Kidney epithelial cell (primary cell): ENCODE measurements at regions not wholly inside any gene's neighbourhood (a gene's known extent, or its start where the extent isn't known, plus 50 kb on each side); places are given as distances from the start of the nearest gene placed in this dataset.

Experiments
- DNase-seq: peaks from one replicate; pipeline ENCODE4 v3.0.0-alpha.2; 2010; ENCODE audit warnings: low read depth
- H3K27me3 ChIP-seq: 2 replicates; pipeline ENCODE4 v1.6.0; 2011; ENCODE audit warnings: low read length; ENCODE audit not compliant: control insufficient read depth, insufficient read depth
- H3K36me3 ChIP-seq: 2 replicates; pipeline ENCODE4 v1.5.1; 2011; ENCODE audit warnings: low read length; ENCODE audit not compliant: control insufficient read depth, insufficient read depth
- H3K4me3 ChIP-seq: 2 replicates; pipeline ENCODE4 v1.5.1; 2011; ENCODE audit warnings: low read depth, mild to moderate bottlenecking, control low read depth, low read length
- TF ChIP-seq, protein P1 (sequence below): IDR thresholded peaks from 2 replicates; pipeline ENCODE4 v1.5.1; 2011; ENCODE audit warnings: mild to moderate bottlenecking, moderate library complexity, low read length, control low read depth, inconsistent platforms; ENCODE audit not compliant: insufficient read depth, poor library complexity, severe bottlenecking

DNA sequence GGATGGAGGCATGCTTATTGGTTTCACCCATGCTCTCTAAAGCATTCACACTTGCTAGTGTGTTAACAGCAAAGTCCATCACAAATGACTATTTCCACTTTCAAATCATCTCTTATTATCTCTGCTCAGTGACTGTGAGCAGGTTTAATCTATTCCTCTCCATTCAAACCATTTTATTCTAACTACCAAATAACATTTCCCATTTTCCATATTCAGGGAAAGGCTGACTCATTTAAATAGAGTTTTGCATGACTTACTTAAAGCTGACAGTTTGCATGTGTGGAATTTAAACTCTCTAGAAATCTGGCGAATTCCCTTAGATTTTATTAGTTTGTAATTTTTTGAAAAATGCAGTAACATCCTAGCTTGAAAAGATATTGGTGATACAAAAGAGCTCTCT lies 615.7 kb upstream of the LRRC4C start:
- Histone ChIP-seq H3K27me3 (no peaks in the 10 kb centered on the region), H3K36me3 (no peaks in the 10 kb centered on the region), H3K4me3 (no peak overlapping the region)
- DNase-seq, result no peak
- TF ChIP-seq, protein P1, sequence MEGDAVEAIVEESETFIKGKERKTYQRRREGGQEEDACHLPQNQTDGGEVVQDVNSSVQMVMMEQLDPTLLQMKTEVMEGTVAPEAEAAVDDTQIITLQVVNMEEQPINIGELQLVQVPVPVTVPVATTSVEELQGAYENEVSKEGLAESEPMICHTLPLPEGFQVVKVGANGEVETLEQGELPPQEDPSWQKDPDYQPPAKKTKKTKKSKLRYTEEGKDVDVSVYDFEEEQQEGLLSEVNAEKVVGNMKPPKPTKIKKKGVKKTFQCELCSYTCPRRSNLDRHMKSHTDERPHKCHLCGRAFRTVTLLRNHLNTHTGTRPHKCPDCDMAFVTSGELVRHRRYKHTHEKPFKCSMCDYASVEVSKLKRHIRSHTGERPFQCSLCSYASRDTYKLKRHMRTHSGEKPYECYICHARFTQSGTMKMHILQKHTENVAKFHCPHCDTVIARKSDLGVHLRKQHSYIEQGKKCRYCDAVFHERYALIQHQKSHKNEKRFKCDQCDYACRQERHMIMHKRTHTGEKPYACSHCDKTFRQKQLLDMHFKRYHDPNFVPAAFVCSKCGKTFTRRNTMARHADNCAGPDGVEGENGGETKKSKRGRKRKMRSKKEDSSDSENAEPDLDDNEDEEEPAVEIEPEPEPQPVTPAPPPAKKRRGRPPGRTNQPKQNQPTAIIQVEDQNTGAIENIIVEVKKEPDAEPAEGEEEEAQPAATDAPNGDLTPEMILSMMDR, result no peak

DNA sequence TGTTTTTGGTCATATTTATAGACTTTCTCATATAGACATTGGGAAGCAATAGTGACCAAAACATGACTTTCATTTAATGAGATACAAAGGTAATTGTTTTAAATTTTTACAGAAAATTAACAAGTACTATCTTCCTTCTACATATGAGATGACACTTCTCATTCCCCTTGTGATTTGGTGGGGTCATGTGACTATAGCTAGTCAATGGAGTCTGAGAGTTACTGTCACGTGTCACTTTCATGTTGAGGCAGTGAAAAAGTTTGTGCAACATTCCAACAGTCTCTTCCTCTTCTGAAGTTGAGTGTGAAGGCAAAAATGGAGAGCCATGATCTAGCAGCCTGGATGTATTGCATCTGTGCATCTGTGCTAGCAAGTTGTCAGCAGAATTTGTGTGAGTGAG lies 618.3 kb upstream of the LRRC4C start:
- TF ChIP-seq, protein P1, result no peak
- Histone ChIP-seq H3K27me3 (no peaks in the 10 kb centered on the region), H3K36me3 (no peaks in the 10 kb centered on the region), H3K4me3 (no peak overlapping the region)
- no peak for DNase-seq

DNA sequence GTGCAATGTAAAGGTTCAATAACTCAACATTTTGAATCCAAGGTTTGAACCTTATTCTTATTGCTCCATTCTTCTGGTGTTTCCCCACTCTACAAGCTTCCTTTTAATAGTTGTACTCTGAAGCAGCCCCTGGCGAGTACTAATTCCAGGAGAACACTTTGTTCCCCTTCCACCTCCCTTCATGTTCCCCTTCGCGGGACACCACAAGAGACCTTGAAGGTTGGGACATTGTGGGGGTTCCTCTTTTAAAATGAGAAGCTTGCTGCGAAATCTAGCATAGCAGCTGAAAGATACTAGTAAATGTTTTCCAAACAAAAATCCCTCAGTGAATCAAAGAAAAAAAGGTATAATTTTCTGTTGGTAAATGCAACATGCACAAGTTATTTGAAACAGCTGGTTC lies 626.3 kb upstream of the LRRC4C start:
- Histone ChIP-seq H3K27me3 (no peaks in the 10 kb centered on the region), H3K4me3 (no peak overlapping the region), H3K36me3 (no peaks in the 10 kb centered on the region)
- DNase-seq, result no peak
- TF ChIP-seq, protein P1, result no peak

DNA sequence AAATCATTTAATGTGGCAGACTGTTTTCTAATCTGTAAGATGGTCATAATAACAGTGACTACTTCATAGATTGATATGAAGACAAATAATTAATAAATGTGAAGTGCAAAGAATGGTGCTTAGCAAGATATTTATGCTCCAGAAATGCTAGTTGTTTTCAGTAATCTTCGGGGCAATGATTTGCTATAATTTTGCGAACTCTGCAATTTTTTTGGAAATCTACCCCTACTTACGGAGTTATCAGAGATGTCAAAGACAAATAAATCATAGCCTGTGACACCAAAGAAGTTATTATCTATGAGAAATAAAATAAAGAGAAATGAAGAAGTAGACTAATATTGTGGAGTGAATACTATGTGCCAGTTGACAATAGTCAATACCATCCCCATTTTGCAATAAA lies 634.1 kb upstream of the LRRC4C start:
- H3K4me3 ChIP-seq, result no peak overlapping the region
- DNase-seq, result no peak
- H3K27me3 ChIP-seq, result no peaks in the 10 kb centered on the region
- no peaks in the 10 kb centered on the region for H3K36me3 ChIP-seq
- TF ChIP-seq, protein P1, result no peak

DNA sequence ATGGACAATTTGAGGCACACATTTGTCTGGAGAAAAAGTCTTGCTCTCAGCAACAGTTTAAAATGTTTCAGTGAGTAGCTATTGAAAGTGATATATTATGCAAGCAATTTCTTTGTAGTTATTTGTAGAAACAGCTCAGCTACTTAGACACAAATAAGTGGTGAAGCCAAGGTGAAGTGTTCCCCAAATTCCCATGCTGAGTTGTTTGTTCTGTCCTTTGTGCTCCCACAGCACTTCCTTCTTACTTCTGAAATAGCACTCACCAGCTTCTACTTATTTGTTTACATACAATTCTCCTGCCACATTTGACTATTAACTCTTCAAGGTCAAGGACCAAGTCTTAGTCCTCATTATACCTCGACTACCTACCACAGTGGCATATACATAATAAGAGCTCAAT lies 638.6 kb upstream of the LRRC4C start:
- H3K36me3 ChIP-seq, result no peaks in the 10 kb centered on the region
- no peaks in the 10 kb centered on the region for H3K27me3 ChIP-seq
- no peak overlapping the region for H3K4me3 ChIP-seq
- TF ChIP-seq, protein P1, result no peak
- no peak for DNase-seq

DNA sequence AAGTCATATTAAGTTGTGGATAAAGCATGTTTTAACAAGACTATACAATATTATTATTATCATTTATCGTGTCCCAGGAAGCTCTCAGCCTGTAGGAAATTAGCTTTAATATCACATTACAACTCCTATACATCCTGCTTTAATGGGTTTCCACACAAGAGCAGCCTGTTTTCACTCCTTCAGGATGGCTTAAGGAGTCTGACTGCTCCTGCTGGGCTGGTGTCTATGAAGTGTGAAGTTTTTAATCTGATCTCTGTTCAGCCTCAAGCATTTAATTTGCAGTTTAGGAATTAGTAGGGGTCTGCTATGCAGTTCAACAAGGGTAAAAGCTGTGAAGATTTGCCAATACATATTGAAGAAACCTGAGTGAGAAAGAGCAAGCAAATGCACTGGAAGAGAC lies 653.4 kb upstream of the LRRC4C start:
- no peak for DNase-seq
- H3K36me3 ChIP-seq, result no peaks in the 10 kb centered on the region
- H3K4me3 ChIP-seq, result no peak overlapping the region
- TF ChIP-seq, protein P1, result no peak
- no peaks in the 10 kb centered on the region for H3K27me3 ChIP-seq
